ENCODE measurements at regions not wholly inside any gene's neighbourhood (a gene's known extent, or its start where the extent isn't known, plus 50 kb on each side); places are given as distances from the start of the nearest gene placed in this dataset.

DNA sequence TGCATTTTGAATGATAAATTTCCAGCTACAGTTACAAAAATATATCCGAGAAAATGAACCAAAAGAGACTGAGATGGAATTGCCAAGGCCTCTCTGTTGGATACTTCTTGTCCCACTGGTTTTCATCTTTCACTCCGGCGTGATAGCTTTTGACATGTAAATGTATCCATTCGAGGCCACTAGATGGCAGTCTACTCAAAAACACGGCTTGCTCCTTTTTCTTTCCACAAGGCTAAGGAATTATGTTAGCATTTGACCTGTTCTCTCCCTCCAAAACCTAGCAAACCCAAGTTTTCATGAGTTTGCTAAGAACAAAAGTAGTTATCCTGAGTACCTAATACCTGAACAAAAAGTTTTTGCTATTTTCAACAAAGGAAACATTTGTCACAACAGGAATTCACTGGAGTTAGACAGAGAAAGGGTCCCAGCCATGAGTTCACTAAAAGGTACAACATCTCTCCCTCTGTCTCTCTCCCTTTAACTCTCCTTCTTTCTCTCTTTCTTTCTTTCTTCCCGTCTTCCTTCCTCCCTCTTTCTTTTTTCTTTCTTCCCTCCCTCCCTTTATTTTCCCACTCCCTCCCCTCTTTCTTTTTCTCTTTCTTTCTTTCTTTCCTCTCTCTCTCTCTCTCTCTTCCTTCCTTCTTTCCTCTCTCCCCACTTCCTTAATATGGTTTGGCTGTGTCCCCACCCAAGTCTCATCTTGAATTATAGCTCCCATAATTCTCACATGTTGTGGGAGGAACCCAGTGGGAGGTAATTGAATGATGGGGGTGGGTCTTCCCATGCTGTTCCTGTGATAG lies 207.9 kb upstream of the MYO3A start:
- TF ChIP-seq RAD21 (IDR thresholded peaks at IDR 0.05 in 1 of 2, conservative IDR thresholded peaks at IDR 0.05 in 1 of 2; ENCODE audit: low read depth in 2 of 2, low read length in 2 of 2) = peak; percentile 81 to 83
- TF ChIP-seq, protein P1, sequence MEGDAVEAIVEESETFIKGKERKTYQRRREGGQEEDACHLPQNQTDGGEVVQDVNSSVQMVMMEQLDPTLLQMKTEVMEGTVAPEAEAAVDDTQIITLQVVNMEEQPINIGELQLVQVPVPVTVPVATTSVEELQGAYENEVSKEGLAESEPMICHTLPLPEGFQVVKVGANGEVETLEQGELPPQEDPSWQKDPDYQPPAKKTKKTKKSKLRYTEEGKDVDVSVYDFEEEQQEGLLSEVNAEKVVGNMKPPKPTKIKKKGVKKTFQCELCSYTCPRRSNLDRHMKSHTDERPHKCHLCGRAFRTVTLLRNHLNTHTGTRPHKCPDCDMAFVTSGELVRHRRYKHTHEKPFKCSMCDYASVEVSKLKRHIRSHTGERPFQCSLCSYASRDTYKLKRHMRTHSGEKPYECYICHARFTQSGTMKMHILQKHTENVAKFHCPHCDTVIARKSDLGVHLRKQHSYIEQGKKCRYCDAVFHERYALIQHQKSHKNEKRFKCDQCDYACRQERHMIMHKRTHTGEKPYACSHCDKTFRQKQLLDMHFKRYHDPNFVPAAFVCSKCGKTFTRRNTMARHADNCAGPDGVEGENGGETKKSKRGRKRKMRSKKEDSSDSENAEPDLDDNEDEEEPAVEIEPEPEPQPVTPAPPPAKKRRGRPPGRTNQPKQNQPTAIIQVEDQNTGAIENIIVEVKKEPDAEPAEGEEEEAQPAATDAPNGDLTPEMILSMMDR (IDR thresholded peaks at IDR 0.05; ENCODE audit: control extremely low read depth in 1 of 3, insufficient read depth in 1 of 3, low read depth in 1 of 3, low read length in 3 of 3) = peak in 2 of 3 experiments; percentile 63 to 74; a peak in 3 of 4 replicates
- no peak for TF ChIP-seq POLR2A (IDR thresholded peaks at IDR 0.05; ENCODE audit: control extremely low read depth in 1 of 2, low read depth in 2 of 2, low read length in 2 of 2)
- TF ChIP-seq SP2 (IDR thresholded peaks at IDR 0.05; ENCODE audit: low read length) = no peak
- no peak for TF ChIP-seq CHD2 (IDR thresholded peaks at IDR 0.05; ENCODE audit: low read length)
- no peak for TF ChIP-seq SIN3A (conservative IDR thresholded peaks at IDR 0.05 in 1 of 2, IDR thresholded peaks at IDR 0.05 in 1 of 2; ENCODE audit: low read depth in 1 of 2, low read length in 2 of 2)
